Endothelial cell of umbilical vein (primary cell): ENCODE measurements at regions not wholly inside any gene's neighbourhood (a gene's known extent, or its start where the extent isn't known, plus 50 kb on each side); places are given as distances from the start of the nearest gene placed in this dataset.
A peak's percentile ranks its signal among the peaks of the same experiment; 100 is the strongest.

ENCODE experiments used
- BruUV-seq: library from RNA; stranded (reverse); fragments of 400-500 nt; replicated peaks from 2 replicates; lab custom pipeline; 2021; lab: Mats Ljungman, UMichigan
- CTCF ChIA-PET: fragments of 300-600, 350-600 bp; sonication (Branson Sonifier 250); formaldehyde crosslinking; loops from one replicate; lab custom pipeline; 2021; ENCODE audit warnings: antibody characterized with exemption, inconsistent platforms; lab: Charles Lee
- POLR2A ChIA-PET: fragments of 300-600, 350-600 bp; sonication (Branson Sonifier 250); formaldehyde crosslinking; loops from one replicate; lab custom pipeline; 2021; ENCODE audit warnings: antibody characterized with exemption, inconsistent platforms; lab: Charles Lee
- DNase-seq: peaks from one replicate; pipeline ENCODE4 v3.0.0-alpha.2; 2011; ENCODE audit warnings: low read depth, low spot score
- FAIRE-seq: peaks from 2 replicates; lab custom pipeline; 2011; peaks lifted over from hg19 to GRCh38; lab: Jason Lieb, UNC
- H2AFZ ChIP-seq: 2 replicates; pipeline ENCODE4 v1.6.0; 2012; ENCODE audit warnings: low read depth, low read length, control low read depth, inconsistent platforms
- H3K27ac ChIP-seq: 2 replicates; pipeline ENCODE4 v1.5.1; 2011; ENCODE audit warnings: low read depth, mild to moderate bottlenecking, control low read depth, low read length, moderate library complexity; ENCODE audit not compliant: insufficient read depth
- H3K27me3 ChIP-seq, 2 experiments: 2 replicates each; pipeline versions ENCODE4 v1.6.0 to v1.6.1; 2011; ENCODE audit warnings: low read length in 2 of 2, mixed read lengths in 1 of 2; ENCODE audit not compliant: control insufficient read depth in 2 of 2, insufficient read depth in 2 of 2
- H3K36me3 ChIP-seq, 2 experiments: 2 replicates in 1 of 2; 3 replicates in 1 of 2; pipeline ENCODE4 v1.5.1; 2011; ENCODE audit warnings: low read length in 2 of 2, mild to moderate bottlenecking in 1 of 2, moderate library complexity in 1 of 2; ENCODE audit not compliant: control insufficient read depth in 2 of 2, insufficient read depth in 2 of 2; ENCODE audit errors: extremely low read depth in 1 of 2
- H3K4me1 ChIP-seq: 3 replicates; pipeline ENCODE4 v1.5.1; 2011; ENCODE audit warnings: mild to moderate bottlenecking, low read length; ENCODE audit not compliant: control insufficient read depth, insufficient read depth; ENCODE audit errors: extremely low read depth
- H3K4me2 ChIP-seq: 2 replicates; pipeline ENCODE4 v1.6.1; 2011; ENCODE audit warnings: low read length, control low read depth, mixed read lengths; ENCODE audit not compliant: insufficient read depth
- H3K4me3 ChIP-seq, 3 experiments: fragments of 200-600 bp in 1 of 3; sonication (generic), shearing (Covaris generic) in 1 of 3; replicated peaks in 1 of 3; 2 replicates each; pipeline ENCODE4 v1.5.1; 2011 to 2016; ENCODE audit warnings: control low read depth in 3 of 3, low read length in 3 of 3, mild to moderate bottlenecking in 2 of 3, inconsistent platforms in 1 of 3, low read depth in 1 of 3, moderate library complexity in 1 of 3; ENCODE audit not compliant: insufficient read depth in 1 of 3
- H3K79me2 ChIP-seq: 2 replicates; pipeline ENCODE4 v1.6.0; 2012; ENCODE audit warnings: low read length, inconsistent platforms; ENCODE audit not compliant: control insufficient read depth, insufficient read depth
- H3K9ac ChIP-seq: replicated peaks from 2 replicates; pipeline ENCODE3; 2011; ENCODE audit warnings: low read length, control low read depth; ENCODE audit not compliant: insufficient read depth; ENCODE audit errors: extremely low read depth
- H3K9me1 ChIP-seq: replicated peaks from 3 replicates; pipeline ENCODE4 v1.6.0; 2011; ENCODE audit warnings: mild to moderate bottlenecking, low read length; ENCODE audit not compliant: control insufficient read depth, insufficient read depth; ENCODE audit errors: extremely low read depth
- H3K9me3 ChIP-seq: replicated peaks from 2 replicates; pipeline ENCODE4 v1.5.1; 2012; ENCODE audit warnings: low read length, inconsistent platforms; ENCODE audit not compliant: control insufficient read depth, insufficient read depth
- H4K20me1 ChIP-seq: replicated peaks from 2 replicates; pipeline ENCODE3; 2011; ENCODE audit warnings: mild to moderate bottlenecking, low read length; ENCODE audit not compliant: control insufficient read depth, insufficient read depth; ENCODE audit errors: extremely low read depth
- CTCF ChIP-seq, 2 donors: IDR thresholded peaks; 1 replicate in 1 of 2; 2 replicates in 1 of 2; pipeline ENCODE4 v1.5.1; 2011; ENCODE audit warnings: low read length in 2 of 2, mild to moderate bottlenecking in 2 of 2, moderate library complexity in 2 of 2, control low read depth in 1 of 2, inconsistent platforms in 1 of 2, low read depth in 1 of 2; ENCODE audit not compliant: insufficient read depth in 1 of 2; ENCODE audit errors: extremely low read depth in 1 of 2
- EZH2 ChIP-seq: IDR thresholded peaks from 2 replicates; pipeline ENCODE4 v1.6.1; 2012; ENCODE audit warnings: borderline replicate concordance, low read depth, mild to moderate bottlenecking, moderate library complexity, low read length, inconsistent platforms; ENCODE audit not compliant: severe bottlenecking
- FOS ChIP-seq: IDR thresholded peaks from 2 replicates; pipeline ENCODE4 v1.6.1; 2011; ENCODE audit warnings: mild to moderate bottlenecking, low read length, moderate library complexity, borderline replicate concordance; ENCODE audit not compliant: insufficient read depth
- JUN ChIP-seq: IDR thresholded peaks from 2 replicates; pipeline ENCODE4 v1.6.1; 2011; ENCODE audit warnings: borderline replicate concordance, low read depth; ENCODE audit not compliant: insufficient read length, insufficient read depth
- MYC ChIP-seq: IDR thresholded peaks from one replicate; pipeline ENCODE4 v1.6.1; 2011; ENCODE audit warnings: mild to moderate bottlenecking, low read depth, low read length
- dilution Hi-C: fragments of 300-500 bp; cut with MboI; formaldehyde crosslinking; loops from one replicate; pipeline ENCODE4 v1.15.0; 2019; ENCODE audit warnings: low sequenced_read_pairs; ENCODE audit not compliant: extremely low pct_ligation_motif_present
- intact Hi-C: fragments of 100-400 bp; cut with micrococcal nuclease; formaldehyde crosslinking; loops from one replicate; pipeline ENCODE4 v1.10.0; 2022

GRCh38 chr12:59056966-59057365 is 136.7 kb upstream of the LRIG3 start:
- peak overlapping the region; percentile 8 for H2AFZ ChIP-seq
- ChIA-PET CTCF (interaction anchor here (2.5 kb wide), 1 partner anchor 13 kb away, joined by 14 read pairs; no protein-coding TSS in a partner anchor), POLR2A (no interaction called here)
- H3K4me3 ChIP-seq = no peak overlapping the region
- intact Hi-C loops = no loop called here
- DNase-seq = peak; percentile 29
- no peaks in the 10 kb centered on the region for H3K9me3 ChIP-seq
- no peaks in the 10 kb centered on the region for H3K36me3 ChIP-seq
- no TSS peak for BruUV-seq
- H3K27ac ChIP-seq = peak overlapping the region; percentile 76
- no peaks in the 10 kb centered on the region for H3K9me1 ChIP-seq
- no peaks in the 10 kb centered on the region for H3K79me2 ChIP-seq
- H4K20me1 ChIP-seq = no peaks in the 10 kb centered on the region
- dilution Hi-C loops = no loop called here
- no peak for FAIRE-seq
- H3K4me2 ChIP-seq = no peak overlapping the region
- H3K9ac ChIP-seq = no peak overlapping the region
- no peaks in the 10 kb centered on the region for H3K27me3 ChIP-seq
- TF ChIP-seq CTCF (IDR thresholded peaks at IDR 0.05; ENCODE audit: extremely low read depth in 1 of 2, insufficient read depth in 1 of 2, low read depth in 1 of 2, low read length in 2 of 2) (no peak), JUN (no peak), FOS (no peak), EZH2 (no peak), MYC (no peak)
- H3K4me1 ChIP-seq = peaks cover 26% of the 10 kb centered on the region
